K562 (cell line): ENCODE measurements at regions not wholly inside any gene's neighbourhood (a gene's known extent, or its start where the extent isn't known, plus 50 kb on each side); places are given as distances from the start of the nearest gene placed in this dataset.

Experiments
- ATAC-seq: fragments of 200-7000 bp; cut with Tn5 transposase; 3 replicates; pipeline ENCODE4 v1.9.1; 2020; ENCODE audit warnings: moderate library complexity
- BruUV-seq: library from RNA; stranded (reverse); fragments of 400-500 nt; replicated peaks from 2 replicates; lab custom pipeline; 2021; lab: Mats Ljungman, UMichigan
- CTCF ChIA-PET: fragments of 300-600 bp; formaldehyde crosslinking; extraction: SDS; loops from one replicate; lab custom pipeline; 2021; ENCODE audit warnings: low intra/inter-chr PET ratio; lab: Yijun Ruan, JAX
- POLR2A ChIA-PET: fragments of 300-600, 350-650 bp; sonication (Branson Sonifier 250); formaldehyde crosslinking; extraction: SDS; loops from one replicate; lab custom pipeline; 2021; ENCODE audit warnings: antibody characterized with exemption, inconsistent platforms; lab: Yijun Ruan, JAX
- DNase-seq, 4 experiments: peaks; one replicate each; pipeline versions ENCODE4 v3.0.0 to v3.0.0-alpha.2; 2011 to 2018; ENCODE audit warnings: low spot score in 3 of 4, mixed read lengths in 3 of 4; ENCODE audit errors: extremely low read depth in 1 of 4
- FAIRE-seq: peaks from 2 replicates; lab custom pipeline; 2011; peaks lifted over from hg19 to GRCh38; lab: Jason Lieb, UNC
- H2AFZ ChIP-seq: 2 replicates; pipeline ENCODE4 v1.6.0; 2011; ENCODE audit warnings: low read depth, low read length, control low read depth, inconsistent platforms
- H3K27ac ChIP-seq: fragments of 200-600 bp; 3 replicates; pipeline ENCODE4 v1.8.0; 2011; ENCODE audit warnings: low read depth, mild to moderate bottlenecking, control low read depth, inconsistent platforms, low read length, moderate library complexity, mixed read lengths; ENCODE audit errors: extremely low read depth
- H3K27me3 ChIP-seq, 2 experiments: fragments of 300-600 bp in 1 of 2; 2 replicates in 1 of 2; 3 replicates in 1 of 2; pipeline versions ENCODE4 v1.6.0 to v1.8.0; 2011; ENCODE audit warnings: inconsistent platforms in 2 of 2, low read length in 2 of 2, mild to moderate bottlenecking in 1 of 2, mixed read lengths in 1 of 2, moderate library complexity in 1 of 2; ENCODE audit not compliant: control insufficient read depth in 2 of 2, insufficient read depth in 2 of 2
- H3K36me3 ChIP-seq: fragments of 300-600 bp; 3 replicates; pipeline ENCODE4 v1.8.0; 2011; ENCODE audit warnings: mild to moderate bottlenecking, low read length, inconsistent platforms; ENCODE audit not compliant: control insufficient read depth, insufficient read depth
- H3K4me1 ChIP-seq, 2 experiments: fragments of 200-600 bp in 1 of 2; replicated peaks in 1 of 2; 2 replicates in 1 of 2; 3 replicates in 1 of 2; pipeline versions ENCODE4 v1.5.1 to v1.8.0; 2011; ENCODE audit warnings: inconsistent platforms in 2 of 2, low read length in 2 of 2, mild to moderate bottlenecking in 1 of 2, mixed read lengths in 1 of 2, moderate library complexity in 1 of 2; ENCODE audit not compliant: control insufficient read depth in 2 of 2, insufficient read depth in 2 of 2
- H3K4me2 ChIP-seq: 2 replicates; pipeline ENCODE4 v1.6.1; 2011; ENCODE audit warnings: low read length, control low read depth, inconsistent platforms, mixed read lengths; ENCODE audit not compliant: insufficient read depth
- H3K4me3 ChIP-seq: fragments of 200-600 bp; sonication (generic), shearing (Covaris generic); 2 replicates; pipeline ENCODE4 v1.5.1; 2016; ENCODE audit warnings: control low read depth, inconsistent platforms
- H3K79me2 ChIP-seq: fragments of 200-600 bp; 3 replicates; pipeline ENCODE4 v1.8.0; 2011; ENCODE audit warnings: low read length, inconsistent platforms; ENCODE audit not compliant: control insufficient read depth, insufficient read depth
- H3K9ac ChIP-seq, 2 experiments: 2 replicates each; pipeline versions ENCODE4 v1.6.0 to v1.6.1; 2011; ENCODE audit warnings: low read depth in 2 of 2, low read length in 2 of 2, control low read depth in 1 of 2, inconsistent platforms in 1 of 2, mild to moderate bottlenecking in 1 of 2, mixed read lengths in 1 of 2; ENCODE audit not compliant: insufficient read depth in 1 of 2
- H3K9me1 ChIP-seq: one replicate; pipeline ENCODE4 v1.6.0; 2011; ENCODE audit warnings: inconsistent platforms, mild to moderate bottlenecking, low read length, moderate library complexity; ENCODE audit not compliant: control insufficient read depth, insufficient read depth
- H3K9me3 ChIP-seq: replicated peaks from 2 replicates; pipeline ENCODE4 v1.5.1; 2011; ENCODE audit warnings: low read depth, low read length, inconsistent platforms; ENCODE audit not compliant: control insufficient read depth, insufficient read depth
- H4K20me1 ChIP-seq: replicated peaks from 2 replicates; pipeline ENCODE4 v1.6.1; 2011; ENCODE audit warnings: low read length, inconsistent platforms, mixed read lengths; ENCODE audit not compliant: control insufficient read depth, insufficient read depth
- CBX2 ChIP-seq: fragments of 200-600 bp; sonication (generic); IDR thresholded peaks from one replicate; pipeline ENCODE4 v1.6.1; 2012; ENCODE audit warnings: mild to moderate bottlenecking, low read length, inconsistent platforms; ENCODE audit not compliant: insufficient read depth, poor library complexity, severe bottlenecking
- KLF6 ChIP-seq: fragments of 250-450 bp; sonication (Bioruptor Pico); IDR thresholded peaks from 2 replicates; pipeline ENCODE4 v1.4.0; 2020; ENCODE audit warnings: mild to moderate bottlenecking, moderate library complexity, borderline replicate concordance
- ZFP1 ChIP-seq: fragments of 450-650 bp; formaldehyde crosslinking; IDR thresholded peaks from 2 replicates; pipeline ENCODE4 v1.4.0; 2020; ENCODE audit warnings: mild to moderate bottlenecking, mixed read lengths
- ZNF146 ChIP-seq: IDR thresholded peaks from one replicate; pipeline ENCODE4 v1.6.1; 2018; ENCODE audit warnings: missing compliant biosample characterization; ENCODE audit not compliant: unreplicated experiment
- ZNF609 ChIP-seq: sonication (generic); formaldehyde crosslinking; IDR thresholded peaks from 2 replicates; pipeline ENCODE4 v1.8.1; 2023; ENCODE audit warnings: missing genetic modification reagents, mild to moderate bottlenecking, borderline replicate concordance
- ZNF707 ChIP-seq: fragments of 250-450 bp; sonication (Bioruptor Pico); conservative IDR thresholded peaks from 2 replicates; pipeline ENCODE4 v1.8.0; 2022; ENCODE audit warnings: inconsistent platforms, mild to moderate bottlenecking, moderate library complexity
- ZNF785 ChIP-seq: fragments of 250-450 bp; sonication (Bioruptor Pico); IDR thresholded peaks from 2 replicates; pipeline ENCODE4 v1.4.0; 2020; ENCODE audit warnings: mild to moderate bottlenecking
- WGBS: fragments of 100-300 bp; shearing (Covaris generic); methylation state at CpG from one replicate; pipeline ENCODE4 v1.1.6; 2016; ENCODE audit warnings: low coverage, mixed read lengths; ENCODE audit not compliant: insufficient coverage; ENCODE audit errors: missing lambda C conversion rate; 5-methylcytosine and 5-hydroxymethylcytosine counted together
- in situ Hi-C: fragments of 300-500 bp; cut with MboI; formaldehyde crosslinking; loops from 4 replicates; pipeline ENCODE4 v1.15.0; 2018; ENCODE audit warnings: inconsistent platforms, mixed read lengths
- intact Hi-C: fragments of 100-400 bp; cut with micrococcal nuclease; formaldehyde crosslinking; loops from 2 replicates; pipeline ENCODE4 v1.14.2; 2022
- TF ChIP-seq, protein P1 (sequence below), 2 experiments: fragments of 450-650 bp; IDR thresholded peaks; 2 replicates each; pipeline ENCODE4 v1.6.1; 2016; ENCODE audit warnings: mild to moderate bottlenecking in 2 of 2, borderline replicate concordance in 1 of 2, low read depth in 1 of 2, moderate library complexity in 1 of 2

- H4K20me1 ChIP-seq, result no peaks in the 10 kb centered on the region; the same call in 1 of the 2 replicates
- no peak for FAIRE-seq
- no peak overlapping the region for H3K27ac ChIP-seq
- H3K79me2 ChIP-seq, result no peaks in the 10 kb centered on the region
- no peak overlapping the region for H3K9ac ChIP-seq
- no peaks in the 10 kb centered on the region; a peak in 1 of 5 replicates for H3K4me1 ChIP-seq
- CTCF ChIA-PET, result no interaction called here
- intact Hi-C loops (no loop called here), in situ Hi-C loops (no loop called here)
- H2AFZ ChIP-seq, result no peak overlapping the region
- no peaks in the 10 kb centered on the region; the same call in 1 of the 2 replicates for H3K9me3 ChIP-seq
- ATAC-seq, result no peak
- no peak overlapping the region for H3K4me2 ChIP-seq
- POLR2A ChIA-PET, result no interaction called here
- H3K36me3 ChIP-seq, result no peaks in the 10 kb centered on the region
- no peak overlapping the region for H3K4me3 ChIP-seq
- no peaks in the 10 kb centered on the region for H3K9me1 ChIP-seq
- BruUV-seq, result no TSS peak
- H3K27me3 ChIP-seq, result peaks cover 3 to 33% of the 10 kb centered on the region in 2 experiments
- WGBS, result 1% methylated on average over 7 of the region's 7 CpGs
- no peak for DNase-seq
- TF ChIP-seq ZNF707 (CRISPR knock-in tag), result no peak
- no peak for TF ChIP-seq ZNF146 (CRISPR knock-in tag)
- TF ChIP-seq ZNF609 (CRISPR knock-in tag), result no peak
- TF ChIP-seq CBX2, result no peak
- TF ChIP-seq, protein P1, sequence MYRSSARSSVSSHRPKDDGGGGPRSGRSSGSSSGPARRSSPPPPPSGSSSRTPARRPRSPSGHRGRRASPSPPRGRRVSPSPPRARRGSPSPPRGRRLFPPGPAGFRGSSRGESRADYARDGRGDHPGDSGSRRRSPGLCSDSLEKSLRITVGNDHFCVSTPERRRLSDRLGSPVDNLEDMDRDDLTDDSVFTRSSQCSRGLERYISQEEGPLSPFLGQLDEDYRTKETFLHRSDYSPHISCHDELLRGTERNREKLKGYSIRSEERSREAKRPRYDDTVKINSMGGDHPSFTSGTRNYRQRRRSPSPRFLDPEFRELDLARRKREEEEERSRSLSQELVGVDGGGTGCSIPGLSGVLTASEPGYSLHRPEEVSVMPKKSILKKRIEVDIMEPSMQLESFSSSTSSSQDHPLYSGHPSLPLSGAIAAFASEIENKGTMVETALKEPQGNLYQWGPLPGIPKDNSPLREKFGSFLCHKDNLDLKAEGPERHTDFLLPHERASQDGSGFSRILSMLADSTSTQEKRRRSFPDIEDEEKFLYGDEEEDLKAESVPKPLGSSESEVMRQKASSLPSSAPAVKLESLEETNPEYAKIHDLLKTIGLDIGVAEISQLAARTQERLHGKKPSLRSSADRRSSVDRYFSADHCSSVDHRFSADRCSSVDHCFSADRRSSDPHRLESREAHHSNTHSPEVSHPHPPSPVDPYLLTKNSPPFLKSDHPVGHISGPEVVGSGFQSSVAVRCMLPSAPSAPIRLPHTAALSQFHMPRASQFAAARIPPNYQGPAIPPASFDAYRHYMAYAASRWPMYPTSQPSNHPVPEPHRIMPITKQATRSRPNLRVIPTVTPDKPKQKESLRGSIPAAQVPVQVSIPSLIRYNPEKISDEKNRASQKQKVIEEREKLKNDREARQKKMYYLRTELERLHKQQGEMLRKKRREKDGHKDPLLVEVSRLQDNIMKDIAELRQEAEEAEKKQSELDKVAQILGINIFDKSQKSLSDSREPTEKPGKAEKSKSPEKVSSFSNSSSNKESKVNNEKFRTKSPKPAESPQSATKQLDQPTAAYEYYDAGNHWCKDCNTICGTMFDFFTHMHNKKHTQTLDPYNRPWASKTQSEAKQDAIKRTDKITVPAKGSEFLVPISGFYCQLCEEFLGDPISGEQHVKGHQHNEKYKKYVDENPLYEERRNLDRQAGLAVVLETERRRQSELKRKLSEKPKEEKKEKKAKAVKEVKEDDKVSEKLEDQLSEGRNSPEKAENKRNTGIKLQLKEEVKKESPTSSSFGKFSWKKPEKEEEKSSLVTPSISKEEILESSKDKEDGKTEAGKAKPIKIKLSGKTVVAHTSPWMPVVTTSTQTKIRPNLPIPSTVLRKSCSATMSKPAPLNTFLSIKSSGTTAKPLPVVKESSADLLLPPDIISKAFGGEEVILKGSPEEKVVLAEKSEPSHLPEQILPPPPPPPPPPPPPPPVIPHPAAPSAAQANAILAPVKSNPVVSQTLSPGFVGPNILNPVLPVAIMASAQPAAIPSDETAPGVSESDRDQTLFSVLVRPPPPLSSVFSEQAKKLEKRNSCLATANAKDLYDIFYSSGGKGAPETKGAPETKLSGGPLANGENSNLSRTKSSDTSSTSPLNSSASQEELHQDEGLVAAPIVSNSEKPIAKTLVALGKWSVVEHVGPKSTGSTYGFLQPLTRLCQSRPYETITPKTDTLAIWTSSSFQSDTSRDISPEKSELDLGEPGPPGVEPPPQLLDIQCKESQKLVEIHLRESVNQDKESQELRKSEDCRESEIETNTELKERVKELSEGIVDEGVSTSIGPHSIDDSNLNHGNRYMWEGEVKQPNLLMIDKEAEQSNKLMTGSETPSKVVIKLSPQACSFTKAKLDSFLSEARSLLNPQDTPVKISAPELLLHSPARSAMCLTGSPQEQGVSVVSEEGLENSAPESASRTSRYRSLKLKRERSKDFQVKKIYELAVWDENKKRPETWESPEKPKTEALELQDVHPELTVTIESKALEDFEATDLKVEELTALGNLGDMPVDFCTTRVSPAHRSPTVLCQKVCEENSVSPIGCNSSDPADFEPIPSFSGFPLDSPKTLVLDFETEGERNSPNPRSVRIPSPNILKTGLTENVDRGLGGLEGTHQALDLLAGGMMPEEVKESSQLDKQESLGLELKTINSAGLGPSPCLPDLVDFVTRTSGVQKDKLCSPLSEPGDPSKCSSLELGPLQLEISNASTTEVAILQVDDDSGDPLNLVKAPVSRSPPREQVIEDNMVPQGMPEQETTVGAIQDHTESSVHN (IDR thresholded peaks at IDR 0.05; ENCODE audit: borderline replicate concordance in 1 of 2, low read depth in 1 of 2), result no peak
- no peak for TF ChIP-seq ZFP1 (CRISPR knock-in tag)
- no peak for TF ChIP-seq KLF6 (CRISPR knock-in tag)
- no peak for TF ChIP-seq ZNF785 (CRISPR knock-in tag)
Measured at GRCh38 chr22:27574002-27574366, 227.6 kb downstream of the MN1 start.
